T-cell (primary cell): ENCODE measurements at regions not wholly inside any gene's neighbourhood (a gene's known extent, or its start where the extent isn't known, plus 50 kb on each side); places are given as distances from the start of the nearest gene placed in this dataset.
"Not testable (repeated sequence)": the region's sequence is repeated elsewhere in the genome, so short reads cannot be mapped to it uniquely, and the experiment has no call there.

Experiments
- ATAC-seq, 4 experiments: fragments of 200-7000 bp in 3 of 4; fragments of 150-1000 bp in 1 of 4; cut with Tn5 transposase; replicated peaks in 1 of 4; 1 replicate in 3 of 4; 2 replicates in 1 of 4; pipeline ENCODE4 v1.10.0; 2021; ENCODE audit warnings: moderate library complexity in 3 of 4, mild to moderate bottlenecking in 2 of 4, moderate number of reproducible peaks in 1 of 4
- CTCF ChIA-PET, 2 donors: fragments of 300-600 bp; sonication (Branson Sonifier 250); formaldehyde crosslinking; loops; one replicate each; lab custom pipeline; 2022; ENCODE audit warnings: antibody characterized with exemption in 2 of 2; lab: Charles Lee
- POLR2A ChIA-PET, 2 donors: fragments of 300-600 bp; sonication (Branson Sonifier 250); formaldehyde crosslinking; loops; one replicate each; lab custom pipeline; 2022; ENCODE audit warnings: antibody characterized with exemption in 2 of 2; lab: Charles Lee
- DNase-seq, 35 experiments: peaks; one replicate each; pipeline versions ENCODE4 v3.0.0 to v3.0.0-alpha.2; 2013 to 2023
- H3K27ac ChIP-seq: one replicate; pipeline ENCODE4 v1.5.1; 2013; ENCODE audit warnings: low read length
- H3K27me3 ChIP-seq, 2 experiments: replicated peaks in 1 of 2; 1 replicate in 1 of 2; 2 replicates in 1 of 2; pipeline versions ENCODE4 v1.6.1 to v1.7.0; 2013; ENCODE audit warnings: low read length in 1 of 2, mixed read lengths in 1 of 2; ENCODE audit not compliant: control insufficient read depth in 2 of 2, insufficient read depth in 2 of 2; ENCODE audit errors: extremely low read depth in 1 of 2
- H3K36me3 ChIP-seq, 2 donors: 1 replicate in 1 of 2; 2 replicates in 1 of 2; pipeline versions ENCODE4 v1.6.1 to v1.7.0; 2013; ENCODE audit warnings: low read length in 1 of 2; ENCODE audit not compliant: control insufficient read depth in 2 of 2, insufficient read depth in 1 of 2; ENCODE audit errors: extremely low read depth in 1 of 2
- H3K4me1 ChIP-seq, 2 experiments: 1 replicate in 1 of 2; 2 replicates in 1 of 2; pipeline versions ENCODE4 v1.6.1 to v1.7.0; 2013; ENCODE audit warnings: low read length in 2 of 2, mixed read lengths in 1 of 2; ENCODE audit not compliant: insufficient read depth in 2 of 2, control insufficient read depth in 1 of 2; ENCODE audit errors: extremely low read depth in 1 of 2
- H3K4me3 ChIP-seq, 2 donors: 1 replicate in 1 of 2; 2 replicates in 1 of 2; pipeline versions ENCODE4 v1.5.1 to v1.7.0; 2013; ENCODE audit warnings: mild to moderate bottlenecking in 2 of 2, low read length in 1 of 2, moderate library complexity in 1 of 2; ENCODE audit not compliant: control insufficient read depth in 1 of 2; ENCODE audit errors: extremely low read depth in 1 of 2
- H3K9me3 ChIP-seq: 2 replicates; pipeline ENCODE4 v1.7.0; 2013
- H3K27ac Mint-ChIP-seq, 2 donors: one replicate each; pipeline ENCODE4 v1.8.0; 2020 to 2021; ENCODE audit warnings: mild to moderate bottlenecking in 2 of 2, mixed read lengths in 2 of 2
- H3K27me3 Mint-ChIP-seq, 2 donors: one replicate each; pipeline ENCODE4 v1.8.0; 2021 to 2022; ENCODE audit warnings: mixed read lengths in 2 of 2
- H3K36me3 Mint-ChIP-seq: one replicate; pipeline ENCODE4 v1.8.0; 2021; ENCODE audit warnings: mixed read lengths
- H3K4me1 Mint-ChIP-seq, 3 donors: one replicate each; pipeline ENCODE4 v1.8.0; 2020 to 2022; ENCODE audit warnings: mixed read lengths in 3 of 3, mild to moderate bottlenecking in 1 of 3
- H3K4me3 Mint-ChIP-seq, 3 donors: one replicate each; pipeline ENCODE4 v1.8.0; 2020 to 2022; ENCODE audit warnings: mild to moderate bottlenecking in 3 of 3, mixed read lengths in 3 of 3, moderate library complexity in 3 of 3
- H3K9me3 Mint-ChIP-seq, 3 donors: one replicate each; pipeline ENCODE4 v1.8.0; 2020 to 2022; ENCODE audit warnings: mixed read lengths in 3 of 3
- WGBS: methylation state at CpG from one replicate; pipeline ENCODE4 v1.1.5; 2013; ENCODE audit warnings: missing lambda C conversion rate; ENCODE audit not compliant: insufficient coverage; 5-methylcytosine and 5-hydroxymethylcytosine counted together

GRCh38 chr11:69218271-69218682 lies 62.5 kb downstream of the SMIM38 start:
- 100% methylated on average over 1 of the region's 8 CpGs for WGBS

DNA sequence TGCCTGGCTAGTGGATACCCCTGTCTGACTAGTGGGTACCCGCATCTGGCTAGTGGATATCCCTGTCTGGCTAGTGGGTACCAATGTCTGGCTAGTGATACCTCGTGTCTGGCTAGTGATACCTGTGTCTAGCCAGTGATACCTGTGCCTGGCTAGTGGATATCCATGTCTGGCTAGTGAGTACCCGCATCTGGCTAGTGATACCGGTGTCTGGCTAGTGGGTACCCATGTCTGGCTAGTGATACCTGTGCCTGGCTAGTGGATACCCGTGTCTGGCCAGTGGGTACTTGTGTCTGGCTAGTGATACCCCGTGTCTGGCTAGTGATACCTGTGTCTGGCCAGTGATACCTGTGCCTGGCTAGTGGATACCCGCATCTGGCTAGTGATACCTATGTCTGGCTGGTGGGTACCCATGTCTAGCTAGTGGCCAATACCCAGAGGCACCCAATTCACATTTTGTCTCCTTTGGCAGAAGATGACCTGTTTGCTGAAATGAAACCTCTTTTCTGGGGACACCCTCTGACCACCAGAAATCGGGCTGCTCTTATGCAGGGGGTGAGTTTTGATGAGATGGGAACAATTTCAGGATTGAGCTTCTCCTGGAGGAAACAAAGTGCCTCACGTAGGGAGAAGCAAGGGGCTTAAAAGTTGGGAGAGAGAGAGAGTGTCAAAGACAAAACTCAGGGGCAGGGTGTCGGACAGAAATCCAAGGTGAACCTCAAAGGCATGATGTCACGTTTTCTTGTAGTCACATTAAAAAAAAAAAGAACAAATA lies 63.4 kb downstream of the SMIM38 start:
- 81% methylated on average over 8 of the region's 11 CpGs for WGBS
- Mint-ChIP-seq H3K27ac (no peak overlapping the region), H3K27me3 (peaks cover 5 to 6% of the 10 kb centered on the region in 2 donors), H3K4me3 (no peak overlapping the region), H3K36me3 (no peaks in the 10 kb centered on the region), H3K9me3 (no peaks in the 10 kb centered on the region), H3K4me1 (no peaks in the 10 kb centered on the region)
- ATAC-seq (no peak), DNase-seq (peak in 1 of 35 experiments; percentile 4)
- ChIA-PET CTCF (no interaction called here), POLR2A (no interaction called here)
- Histone ChIP-seq H3K36me3 (no peaks in the 10 kb centered on the region), H3K4me1 (no peaks in the 10 kb centered on the region), H3K27ac (no peak overlapping the region), H3K9me3 (no peaks in the 10 kb centered on the region), H3K4me3 (no peak overlapping the region), H3K27me3 (peaks cover 0 to 12% of the 10 kb centered on the region in 2 experiments)

More at GRCh38 chr11:69218271-69218682, 62.5 kb downstream of the SMIM38 start:
- ATAC-seq (no peak), DNase-seq (peak in 1 of 35 experiments; percentile 14)
- Histone ChIP-seq H3K9me3 (no peaks in the 10 kb centered on the region), H3K27me3 (peaks cover 0 to 12% of the 10 kb centered on the region in 2 experiments), H3K4me3 (no peak overlapping the region), H3K27ac (no peak overlapping the region), H3K36me3 (no peaks in the 10 kb centered on the region), H3K4me1 (peaks cover 0 to 4% of the 10 kb centered on the region in 2 experiments)
- CTCF ChIA-PET: no interaction called here
- Mint-ChIP-seq H3K4me1 (peaks cover 1 to 5% (median 3%) of the 10 kb centered on the region in 3 donors), H3K9me3 (no peaks in the 10 kb centered on the region), H3K36me3 (no peaks in the 10 kb centered on the region), H3K27ac (no peak overlapping the region), H3K27me3 (peaks cover 6 to 7% of the 10 kb centered on the region in 2 donors), H3K4me3 (no peak overlapping the region)
- POLR2A ChIA-PET: no interaction called here

GRCh38 chr11:69219991-69220390 lies 64.3 kb downstream of the SMIM38 start:
- WGBS: no CpG with 5 or more reads among the region's 11 CpGs
- Mint-ChIP-seq H3K27ac (no peak overlapping the region), H3K4me3 (no peak overlapping the region), H3K9me3 (no peaks in the 10 kb centered on the region), H3K27me3 (peaks cover 0 to 10% of the 10 kb centered on the region in 2 donors), H3K36me3 (no peaks in the 10 kb centered on the region), H3K4me1 (no peaks in the 10 kb centered on the region)
- CTCF ChIA-PET: interaction anchor here in 1 of 2 donors (0.7 kb wide), 1 partner anchor 218 kb away, joined by 5 read pairs; no protein-coding TSS in a partner anchor
- Histone ChIP-seq H3K9me3 (no peaks in the 10 kb centered on the region), H3K4me1 (no peaks in the 10 kb centered on the region), H3K4me3 (no peak overlapping the region), H3K27ac (no peak overlapping the region), H3K36me3 (no peaks in the 10 kb centered on the region), H3K27me3 (peaks cover 0 to 12% of the 10 kb centered on the region in 2 experiments)
- DNase-seq: no peak
- ATAC-seq: no peak
- POLR2A ChIA-PET: no interaction called here

- H3K4me3 Mint-ChIP-seq: no peak overlapping the region
- DNase-seq (peak in 1 of 35 experiments; percentile 17), ATAC-seq (no peak)
- H3K4me1 Mint-ChIP-seq: no peaks in the 10 kb centered on the region
- H3K27ac Mint-ChIP-seq: no peak overlapping the region
- no peaks in the 10 kb centered on the region for H3K9me3 Mint-ChIP-seq
- Histone ChIP-seq H3K27me3 (peaks cover 0 to 8% of the 10 kb centered on the region in 2 experiments), H3K36me3 (no peaks in the 10 kb centered on the region), H3K4me3 (no peak overlapping the region), H3K9me3 (no peaks in the 10 kb centered on the region), H3K27ac (no peak overlapping the region), H3K4me1 (no peaks in the 10 kb centered on the region)
- H3K27me3 Mint-ChIP-seq: peaks cover 0 to 16% of the 10 kb centered on the region in 2 donors
- WGBS: 85% methylated on average over 13 of the region's 13 CpGs
- CTCF ChIA-PET: no interaction called here
- no peaks in the 10 kb centered on the region for H3K36me3 Mint-ChIP-seq
- POLR2A ChIA-PET: no interaction called here
These were observed 64.9 kb downstream of the SMIM38 start for GRCh38 chr11:69220561-69221051.

GRCh38 chr11:69221086-69221485 lies 65.4 kb downstream of the SMIM38 start:
- ChIA-PET CTCF (no interaction called here), POLR2A (no interaction called here)
- no peak for DNase-seq
- Mint-ChIP-seq H3K27me3 (peaks cover 2 to 18% of the 10 kb centered on the region in 2 donors), H3K4me3 (no peak overlapping the region), H3K36me3 (no peaks in the 10 kb centered on the region), H3K9me3 (peaks cover under 1 to 2% (median 2%) of the 10 kb centered on the region in 3 donors), H3K27ac (no peak overlapping the region), H3K4me1 (no peaks in the 10 kb centered on the region)
- peaks cover 0 to 8% of the 10 kb centered on the region in 2 experiments for H3K27me3 ChIP-seq
- no peak overlapping the region for H3K4me3 ChIP-seq
- WGBS: 92% methylated on average over 3 of the region's 4 CpGs
- no peak overlapping the region for H3K27ac ChIP-seq
- no peak for ATAC-seq
- H3K4me1 ChIP-seq: no peaks in the 10 kb centered on the region
- H3K36me3 ChIP-seq: no peaks in the 10 kb centered on the region
- peaks cover 2% of the 10 kb centered on the region for H3K9me3 ChIP-seq

DNA sequence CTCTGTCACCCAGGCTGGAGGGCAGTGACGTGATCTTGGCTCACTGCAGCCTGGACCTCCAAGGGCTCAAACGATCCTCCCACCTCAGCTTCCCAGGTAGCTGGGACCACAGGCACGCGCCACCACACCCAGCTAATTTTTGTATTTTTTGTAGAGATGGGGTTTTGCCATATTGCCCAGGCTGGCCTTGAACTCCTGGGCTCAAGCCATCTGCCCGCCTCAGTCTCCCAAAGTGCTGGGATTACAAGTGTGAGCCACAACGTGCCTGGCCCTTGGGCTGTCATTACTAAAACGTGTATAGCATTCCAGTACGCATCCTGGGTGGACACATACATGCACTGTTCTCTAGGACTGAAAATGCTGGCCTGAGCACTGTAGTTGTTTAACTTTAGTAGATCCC lies 65.9 kb downstream of the SMIM38 start:
- H3K36me3 Mint-ChIP-seq, H3K9me3 ChIP-seq, ATAC-seq, H3K27ac ChIP-seq, CTCF ChIA-PET, H3K4me3 Mint-ChIP-seq, H3K27me3 ChIP-seq, H3K4me1 Mint-ChIP-seq, H3K4me1 ChIP-seq, DNase-seq, H3K4me3 ChIP-seq, H3K27ac Mint-ChIP-seq, H3K9me3 Mint-ChIP-seq, H3K36me3 ChIP-seq, POLR2A ChIA-PET: not testable (repeated sequence)
- WGBS: 78% methylated on average over 4 of the region's 8 CpGs
- H3K27me3 Mint-ChIP-seq: peaks cover 8 to 24% of the 10 kb centered on the region in 2 donors
